IMR-90 (cell line): ENCODE measurements at regions not wholly inside any gene's neighbourhood (a gene's known extent, or its start where the extent isn't known, plus 50 kb on each side); places are given as distances from the start of the nearest gene placed in this dataset.

Experiments used
- ATAC-seq: fragments of 200-7000 bp; cut with Tn5 transposase; 2 replicates; pipeline ENCODE4 v1.9.1; 2020; ENCODE audit warnings: low read depth, mild to moderate bottlenecking, moderate library complexity
- BruUV-seq: library from RNA; stranded (reverse); fragments of 400-500 nt; replicated peaks from 2 replicates; lab custom pipeline; 2021; lab: Mats Ljungman, UMichigan
- CTCF ChIA-PET: fragments of 300-600 bp; formaldehyde crosslinking; extraction: SDS; loops from one replicate; lab custom pipeline; 2021; ENCODE audit warnings: antibody characterized with exemption; lab: Yijun Ruan, JAX
- POLR2A ChIA-PET: fragments of 300-600 bp; sonication (Branson Sonifier 250); formaldehyde crosslinking; loops from one replicate; lab custom pipeline; 2022; ENCODE audit warnings: antibody characterized with exemption; ENCODE audit not compliant: unreplicated experiment; lab: Charles Lee
- DNase-seq: peaks from one replicate; pipeline ENCODE4 v3.0.0; 2013
- H2AFZ ChIP-seq: replicated peaks from 2 replicates; pipeline ENCODE3; 2013; ENCODE audit warnings: low read length, mild to moderate bottlenecking; ENCODE audit not compliant: poor library complexity
- H2AK5ac ChIP-seq: 2 replicates; pipeline ENCODE4 v1.6.1; 2013; ENCODE audit warnings: low read depth, low read length, inconsistent platforms
- H2AK9ac ChIP-seq: replicated peaks from 2 replicates; pipeline ENCODE3; 2013; ENCODE audit warnings: mild to moderate bottlenecking, low read depth, low read length, moderate library complexity; ENCODE audit not compliant: poor library complexity
- H2BK120ac ChIP-seq: 2 replicates; pipeline ENCODE4 v1.6.1; 2013; ENCODE audit warnings: low read depth, low read length, inconsistent platforms
- H2BK15ac ChIP-seq: 3 replicates; pipeline ENCODE4 v1.6.1; 2013; ENCODE audit warnings: low read depth, low read length, inconsistent platforms
- H2BK20ac ChIP-seq: 2 replicates; pipeline ENCODE4 v1.6.1; 2013; ENCODE audit warnings: low read depth, mild to moderate bottlenecking, inconsistent platforms, low read length, moderate library complexity
- H2BK5ac ChIP-seq: 2 replicates; pipeline ENCODE4 v1.6.1; 2013; ENCODE audit warnings: mild to moderate bottlenecking, low read depth, low read length, inconsistent platforms; ENCODE audit not compliant: poor library complexity, severe bottlenecking
- H3K14ac ChIP-seq: replicated peaks from 2 replicates; pipeline ENCODE4 v1.6.1; 2013; ENCODE audit warnings: low read depth, low read length, inconsistent platforms
- H3K18ac ChIP-seq: 2 replicates; pipeline ENCODE4 v1.6.1; 2013; ENCODE audit warnings: low read depth, low read length, control low read depth
- H3K23ac ChIP-seq: 2 replicates; pipeline ENCODE4 v1.6.1; 2013; ENCODE audit warnings: low read depth, low read length, inconsistent platforms
- H3K27ac ChIP-seq: 2 replicates; pipeline ENCODE4 v1.5.1; 2013; ENCODE audit warnings: mild to moderate bottlenecking, control low read depth, low read length; ENCODE audit not compliant: insufficient read depth
- H3K27me3 ChIP-seq: 2 replicates; pipeline ENCODE4 v1.6.1; 2013; ENCODE audit warnings: low read length; ENCODE audit not compliant: control insufficient read depth, insufficient read depth
- H3K36me3 ChIP-seq: 2 replicates; pipeline ENCODE4 v1.6.1; 2013; ENCODE audit warnings: low read length, mixed read lengths; ENCODE audit not compliant: control insufficient read depth, insufficient read depth
- H3K4ac ChIP-seq: 2 replicates; pipeline ENCODE4 v1.6.1; 2013; ENCODE audit warnings: low read depth, low read length, inconsistent platforms
- H3K4me1 ChIP-seq: 2 replicates; pipeline ENCODE4 v1.6.1; 2013; ENCODE audit warnings: low read length, mixed read lengths; ENCODE audit not compliant: control insufficient read depth, insufficient read depth
- H3K4me2 ChIP-seq: 2 replicates; pipeline ENCODE4 v1.6.1; 2013; ENCODE audit warnings: low read depth, mild to moderate bottlenecking, control low read depth, low read length, moderate library complexity
- H3K4me3 ChIP-seq: 2 replicates; pipeline ENCODE4 v1.5.1; 2013; ENCODE audit warnings: low read depth, mild to moderate bottlenecking, control low read depth, low read length, moderate library complexity; ENCODE audit not compliant: insufficient read depth
- H3K56ac ChIP-seq: 2 replicates; pipeline ENCODE4 v1.6.1; 2013; ENCODE audit warnings: low read length, inconsistent platforms; ENCODE audit not compliant: insufficient read depth; ENCODE audit errors: extremely low read depth
- H3K79me1 ChIP-seq, 2 experiments: 2 replicates each; pipeline ENCODE4 v1.6.1; 2013; ENCODE audit warnings: low read length in 2 of 2, inconsistent platforms in 1 of 2, low read depth in 1 of 2
- H3K9ac ChIP-seq: 2 replicates; pipeline ENCODE4 v1.6.1; 2013; ENCODE audit warnings: low read depth, low read length, control low read depth
- H3K9me1 ChIP-seq: 2 replicates; pipeline ENCODE4 v1.6.1; 2013; ENCODE audit warnings: low read length, inconsistent platforms; ENCODE audit not compliant: insufficient read depth
- H3K9me3 ChIP-seq: 2 replicates; pipeline ENCODE4 v1.6.1; 2013; ENCODE audit warnings: low read length; ENCODE audit not compliant: control insufficient read depth, insufficient read depth
- H4K20me1 ChIP-seq: 2 replicates; pipeline ENCODE4 v1.6.1; 2013; ENCODE audit warnings: low read length, inconsistent platforms; ENCODE audit not compliant: insufficient read depth
- H4K5ac ChIP-seq: 2 replicates; pipeline ENCODE4 v1.6.1; 2013; ENCODE audit warnings: mild to moderate bottlenecking, low read depth, low read length, control low read depth
- H4K8ac ChIP-seq, 2 experiments: 2 replicates each; pipeline ENCODE4 v1.6.1; 2013; ENCODE audit warnings: low read depth in 2 of 2, low read length in 2 of 2, control low read depth in 1 of 2, inconsistent platforms in 1 of 2
- H4K91ac ChIP-seq: 2 replicates; pipeline ENCODE4 v1.6.1; 2013; ENCODE audit warnings: low read depth, low read length, inconsistent platforms; ENCODE audit not compliant: insufficient read depth
- BHLHE40 ChIP-seq: fragments of 150-350 bp; IDR thresholded peaks from 2 replicates; pipeline ENCODE4 v1.6.1; 2016; ENCODE audit warnings: mild to moderate bottlenecking, low read depth, low read length
- CEBPB ChIP-seq: IDR thresholded peaks from 2 replicates; pipeline ENCODE4 v1.6.1; 2012; ENCODE audit warnings: low read depth, low read length, improper control_type of control experiment
- CHD1 ChIP-seq: IDR thresholded peaks from 2 replicates; pipeline ENCODE4 v1.6.1; 2012; ENCODE audit warnings: low read depth, low read length, improper control_type of control experiment
- FOS ChIP-seq: fragments of 150-350 bp; IDR thresholded peaks from 2 replicates; pipeline ENCODE4 v1.6.1; 2016; ENCODE audit warnings: low read depth, low read length
- MAFK ChIP-seq: IDR thresholded peaks from 2 replicates; pipeline ENCODE4 v1.6.1; 2012; ENCODE audit warnings: low read depth, low read length, improper control_type of control experiment
- MAZ ChIP-seq: IDR thresholded peaks from 2 replicates; pipeline ENCODE4 v1.6.1; 2012; ENCODE audit warnings: low read depth, mild to moderate bottlenecking, low read length, improper control_type of control experiment, moderate library complexity, borderline replicate concordance
- NFE2L2 ChIP-seq: fragments of 150-350 bp; IDR thresholded peaks from 2 replicates; pipeline ENCODE4 v1.6.1; 2016; ENCODE audit warnings: low read depth, mild to moderate bottlenecking, low read length
- POLR2A ChIP-seq: IDR thresholded peaks from 2 replicates; pipeline ENCODE4 v1.6.1; 2012; ENCODE audit warnings: mild to moderate bottlenecking, low read depth, low read length
- RCOR1 ChIP-seq: IDR thresholded peaks from 2 replicates; pipeline ENCODE4 v1.6.1; 2012; ENCODE audit warnings: mild to moderate bottlenecking, low read length, improper control_type of control experiment; ENCODE audit not compliant: insufficient replicate concordance
- dilution Hi-C: fragments of 300-500 bp; cut with HindIII; formaldehyde crosslinking; loops from one replicate; pipeline ENCODE4 v1.14.3; 2018; ENCODE audit warnings: low sequenced_read_pairs; ENCODE audit not compliant: unreplicated experiment
- in situ Hi-C: fragments of 300-500 bp; cut with MboI; formaldehyde crosslinking; loops from 3 replicates; pipeline ENCODE4 v1.14.3; 2019; ENCODE audit warnings: low sequenced_read_pairs, inconsistent platforms, mixed read lengths
- intact Hi-C: fragments of 100-400 bp; cut with micrococcal nuclease; formaldehyde crosslinking; loops from 2 replicates; pipeline ENCODE4 v1.10.0; 2022
- TF ChIP-seq, protein P1 (sequence below): conservative IDR thresholded peaks from 2 replicates; pipeline ENCODE4 v1.5.1; 2012; ENCODE audit warnings: mild to moderate bottlenecking, low read depth, low read length, improper control_type of control experiment

GRCh38 chr1:103283841-103284669, 175.7 kb upstream of the COL11A1 start:
- no peak overlapping the region for H2AK9ac ChIP-seq
- H3K23ac ChIP-seq, result no peak overlapping the region
- H3K36me3 ChIP-seq, result no peaks in the 10 kb centered on the region
- no peak overlapping the region for H2BK5ac ChIP-seq
- BruUV-seq, result no TSS peak
- no peak; the same call in 1 of the 2 replicates for ATAC-seq
- no peak for TF ChIP-seq POLR2A
- TF ChIP-seq FOS, result no peak
- no peak; the same call in 1 of the 2 replicates for TF ChIP-seq CEBPB
- no peak for TF ChIP-seq MAZ
- no peak for TF ChIP-seq BHLHE40
- TF ChIP-seq MAFK, result no peak
- TF ChIP-seq, protein P1, sequence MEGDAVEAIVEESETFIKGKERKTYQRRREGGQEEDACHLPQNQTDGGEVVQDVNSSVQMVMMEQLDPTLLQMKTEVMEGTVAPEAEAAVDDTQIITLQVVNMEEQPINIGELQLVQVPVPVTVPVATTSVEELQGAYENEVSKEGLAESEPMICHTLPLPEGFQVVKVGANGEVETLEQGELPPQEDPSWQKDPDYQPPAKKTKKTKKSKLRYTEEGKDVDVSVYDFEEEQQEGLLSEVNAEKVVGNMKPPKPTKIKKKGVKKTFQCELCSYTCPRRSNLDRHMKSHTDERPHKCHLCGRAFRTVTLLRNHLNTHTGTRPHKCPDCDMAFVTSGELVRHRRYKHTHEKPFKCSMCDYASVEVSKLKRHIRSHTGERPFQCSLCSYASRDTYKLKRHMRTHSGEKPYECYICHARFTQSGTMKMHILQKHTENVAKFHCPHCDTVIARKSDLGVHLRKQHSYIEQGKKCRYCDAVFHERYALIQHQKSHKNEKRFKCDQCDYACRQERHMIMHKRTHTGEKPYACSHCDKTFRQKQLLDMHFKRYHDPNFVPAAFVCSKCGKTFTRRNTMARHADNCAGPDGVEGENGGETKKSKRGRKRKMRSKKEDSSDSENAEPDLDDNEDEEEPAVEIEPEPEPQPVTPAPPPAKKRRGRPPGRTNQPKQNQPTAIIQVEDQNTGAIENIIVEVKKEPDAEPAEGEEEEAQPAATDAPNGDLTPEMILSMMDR, result no peak
- no peak for TF ChIP-seq NFE2L2
- TF ChIP-seq CHD1, result no peak
- no peak for TF ChIP-seq RCOR1
- dilution Hi-C loops (no loop called here), intact Hi-C loops (no loop called here), in situ Hi-C loops (no loop called here)
- no peak overlapping the region for H3K9ac ChIP-seq
- no peak overlapping the region for H2AK5ac ChIP-seq
- no peaks in the 10 kb centered on the region for H3K27me3 ChIP-seq
- H2BK20ac ChIP-seq, result no peak overlapping the region
- no peak overlapping the region for H3K18ac ChIP-seq
- no peak overlapping the region for H3K27ac ChIP-seq
- H3K9me1 ChIP-seq, result no peaks in the 10 kb centered on the region
- H3K56ac ChIP-seq, result no peak overlapping the region
- H2BK15ac ChIP-seq, result no peak overlapping the region
- peak; percentile 13 for DNase-seq
- ChIA-PET CTCF (interaction anchor here (0.7 kb wide), 1 partner anchor 103 kb away, joined by 3 read pairs; no protein-coding TSS in a partner anchor), POLR2A (interaction anchor here (0.6 kb wide), 1 partner anchor 34 kb away, joined by 3 read pairs; no protein-coding TSS in a partner anchor)
- no peak overlapping the region for H3K14ac ChIP-seq
- no peak overlapping the region for H3K4ac ChIP-seq
- H3K4me2 ChIP-seq, result no peak overlapping the region
- no peak overlapping the region for H2AFZ ChIP-seq
- no peaks in the 10 kb centered on the region for H3K79me1 ChIP-seq
- no peaks in the 10 kb centered on the region for H4K20me1 ChIP-seq
- H4K8ac ChIP-seq, result no peak overlapping the region
- no peaks in the 10 kb centered on the region for H3K4me1 ChIP-seq
- no peak overlapping the region for H3K4me3 ChIP-seq
- H3K9me3 ChIP-seq, result no peaks in the 10 kb centered on the region
- H2BK120ac ChIP-seq, result no peak overlapping the region
- no peak overlapping the region for H4K5ac ChIP-seq
- no peak overlapping the region for H4K91ac ChIP-seq
